ENCODE measurements at regions not wholly inside any gene's neighbourhood (a gene's known extent, or its start where the extent isn't known, plus 50 kb on each side); places are given as distances from the start of the nearest gene placed in this dataset.
"Not testable (repeated sequence)": the region's sequence is repeated elsewhere in the genome, so short reads cannot be mapped to it uniquely, and the experiment has no call there.

DNA sequence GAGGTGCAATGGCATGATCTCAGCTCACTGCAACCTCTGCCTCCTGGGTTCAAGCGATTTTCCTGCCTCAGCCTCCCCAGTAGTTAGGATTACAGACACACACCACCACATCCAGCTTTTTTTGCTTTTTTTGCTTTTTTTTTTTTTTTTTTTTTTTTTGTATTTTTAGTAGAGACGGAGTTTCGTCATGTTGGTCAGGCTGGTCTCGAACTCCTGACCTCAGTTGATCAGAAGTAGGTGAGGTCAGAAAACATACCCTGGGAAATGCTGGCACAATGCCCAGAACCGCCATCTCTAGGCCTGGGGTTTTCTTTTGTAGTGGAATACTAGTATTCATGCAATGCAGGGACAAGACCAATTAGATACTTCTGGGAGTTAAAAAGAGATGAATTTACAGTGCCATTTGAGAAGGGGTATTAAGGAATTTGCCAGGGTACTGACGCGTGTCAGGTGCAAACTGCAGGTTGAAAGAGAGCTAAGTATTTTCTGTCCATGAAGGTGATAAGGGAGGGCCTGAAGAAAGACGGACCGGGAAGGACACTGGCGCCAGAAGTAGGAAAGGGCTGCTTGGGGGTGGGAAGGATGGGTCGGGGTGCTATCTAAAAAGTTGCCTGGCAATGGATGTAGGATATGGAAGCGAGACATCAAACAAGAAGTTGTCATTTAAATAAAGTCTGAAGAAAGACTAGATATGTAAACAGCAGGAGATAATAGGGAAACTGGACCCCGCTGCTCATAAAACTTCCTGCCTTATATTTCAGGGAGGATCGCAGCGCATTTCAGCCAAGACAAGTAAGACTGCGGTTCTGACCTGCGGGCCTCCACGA, 95.8 kb downstream of the PPIAL4G start:
- TF ChIP-seq POLR2AphosphoS5 (IDR thresholded peaks at IDR 0.05); EP300 (IDR thresholded peaks at IDR 0.05; ENCODE audit: low read depth); POLR2A (IDR thresholded peaks at IDR 0.05): not testable (repeated sequence)
- TF ChIP-seq, protein P1, sequence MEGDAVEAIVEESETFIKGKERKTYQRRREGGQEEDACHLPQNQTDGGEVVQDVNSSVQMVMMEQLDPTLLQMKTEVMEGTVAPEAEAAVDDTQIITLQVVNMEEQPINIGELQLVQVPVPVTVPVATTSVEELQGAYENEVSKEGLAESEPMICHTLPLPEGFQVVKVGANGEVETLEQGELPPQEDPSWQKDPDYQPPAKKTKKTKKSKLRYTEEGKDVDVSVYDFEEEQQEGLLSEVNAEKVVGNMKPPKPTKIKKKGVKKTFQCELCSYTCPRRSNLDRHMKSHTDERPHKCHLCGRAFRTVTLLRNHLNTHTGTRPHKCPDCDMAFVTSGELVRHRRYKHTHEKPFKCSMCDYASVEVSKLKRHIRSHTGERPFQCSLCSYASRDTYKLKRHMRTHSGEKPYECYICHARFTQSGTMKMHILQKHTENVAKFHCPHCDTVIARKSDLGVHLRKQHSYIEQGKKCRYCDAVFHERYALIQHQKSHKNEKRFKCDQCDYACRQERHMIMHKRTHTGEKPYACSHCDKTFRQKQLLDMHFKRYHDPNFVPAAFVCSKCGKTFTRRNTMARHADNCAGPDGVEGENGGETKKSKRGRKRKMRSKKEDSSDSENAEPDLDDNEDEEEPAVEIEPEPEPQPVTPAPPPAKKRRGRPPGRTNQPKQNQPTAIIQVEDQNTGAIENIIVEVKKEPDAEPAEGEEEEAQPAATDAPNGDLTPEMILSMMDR (IDR thresholded peaks at IDR 0.05): not testable (repeated sequence)

All from transverse colon (tissue), 4 donors.